ENCODE measurements at regions not wholly inside any gene's neighbourhood (a gene's known extent, or its start where the extent isn't known, plus 50 kb on each side); places are given as distances from the start of the nearest gene placed in this dataset.

DNA sequence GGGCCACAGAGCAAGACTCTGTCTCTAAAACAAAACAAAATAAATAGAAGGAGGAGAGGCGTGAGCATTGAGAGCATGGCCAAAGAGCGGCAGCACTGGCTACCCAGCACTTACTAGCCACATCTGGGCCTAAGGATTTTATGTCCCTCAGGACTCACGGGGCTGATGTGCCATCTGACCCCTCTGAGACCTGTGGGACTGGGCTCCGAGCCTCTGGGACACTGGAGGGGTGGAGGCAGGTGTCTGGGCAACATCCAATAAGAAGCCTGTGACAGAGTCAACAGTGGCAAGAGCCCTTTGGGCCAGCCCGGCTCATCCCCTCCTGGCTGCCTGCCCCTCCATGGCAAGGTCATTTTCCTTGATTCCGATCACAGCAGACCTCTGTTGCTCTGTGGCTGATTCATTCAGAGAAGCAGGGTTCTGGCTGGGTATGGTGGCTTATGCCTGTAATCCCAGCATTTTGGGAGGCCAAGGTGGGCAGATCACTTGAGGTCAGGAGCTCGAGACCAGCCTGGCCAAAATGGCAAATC is 60.7 kb downstream of the RRM2 start:
- Histone ChIP-seq H3K36me3 (ENCODE audit: low read depth) (no peaks in the 10 kb centered on the region), H3K9me3 (no peaks in the 10 kb centered on the region), H3K4me3 (no peak overlapping the region), H3K4me1 (ENCODE audit: low read depth) (no peaks in the 10 kb centered on the region)
- DNase-seq (no peak), ATAC-seq (no peak)
- intact Hi-C loops (cut with DNase I, micrococcal nuclease), result no loop called here
- TF ChIP-seq CTCF (IDR thresholded peaks at IDR 0.05), result no peak

DNA sequence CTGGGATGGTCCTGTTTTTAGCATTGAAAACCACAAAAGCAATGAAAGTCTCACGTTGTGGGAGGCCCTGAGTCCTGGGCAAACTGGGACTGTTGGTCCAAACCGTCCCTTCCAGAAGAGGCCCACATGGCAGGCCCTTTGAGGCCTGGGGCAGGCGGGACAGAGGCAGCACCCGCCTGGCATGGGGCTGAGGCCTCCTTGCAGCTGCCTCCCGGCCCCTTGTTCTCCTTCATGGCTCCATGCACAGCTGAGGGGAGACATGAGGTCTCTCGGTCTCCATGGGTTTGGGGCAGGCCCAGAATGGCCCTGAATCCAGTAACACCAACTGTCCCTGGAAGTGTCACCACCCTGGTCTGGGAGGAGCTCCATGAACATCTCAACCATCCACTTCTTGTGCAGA is 61.9 kb downstream of the RRM2 start:
- no peaks in the 10 kb centered on the region for H3K4me1 ChIP-seq (ENCODE audit: low read depth)
- H3K36me3 ChIP-seq (ENCODE audit: low read depth), result no peaks in the 10 kb centered on the region
- H3K4me3 ChIP-seq, result no peak overlapping the region
- H3K9me3 ChIP-seq, result no peaks in the 10 kb centered on the region
- no peak for DNase-seq
- no peak for TF ChIP-seq CTCF (IDR thresholded peaks at IDR 0.05)
- no peak for ATAC-seq
- intact Hi-C loops (cut with DNase I, micrococcal nuclease), result no loop called here

GRCh38 chr2:10185046-10185445 is 62.5 kb downstream of the RRM2 start:
- TF ChIP-seq CTCF (IDR thresholded peaks at IDR 0.05), result no peak
- ATAC-seq, result no peak
- no peaks in the 10 kb centered on the region for H3K36me3 ChIP-seq (ENCODE audit: low read depth)
- no peaks in the 10 kb centered on the region for H3K9me3 ChIP-seq
- intact Hi-C loops (cut with DNase I, micrococcal nuclease), result no loop called here
- no peak overlapping the region for H3K4me3 ChIP-seq
- no peaks in the 10 kb centered on the region for H3K4me1 ChIP-seq (ENCODE audit: low read depth)
- DNase-seq, result no peak

DNA sequence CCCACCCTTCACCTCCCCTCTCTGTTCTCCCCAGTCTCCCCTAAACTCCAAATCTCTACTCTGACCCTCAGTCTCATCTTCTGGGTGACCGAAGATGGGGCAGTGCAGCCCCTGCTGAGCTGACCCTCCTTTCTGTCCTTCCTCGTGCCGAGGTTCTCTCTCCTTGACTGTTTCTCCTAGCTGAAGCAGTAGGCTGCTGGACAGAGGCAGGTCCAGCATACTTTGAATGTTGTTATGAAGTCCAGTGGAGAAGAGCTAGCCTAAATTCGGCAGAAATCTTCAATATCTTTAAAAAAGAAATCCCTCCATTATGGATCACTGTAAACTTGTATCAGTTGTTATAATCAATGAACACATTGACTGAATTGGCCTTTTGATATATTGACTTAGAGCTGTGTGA is 63.2 kb downstream of the RRM2 start:
- ATAC-seq, result no peak
- TF ChIP-seq CTCF (IDR thresholded peaks at IDR 0.05), result no peak
- Histone ChIP-seq H3K4me1 (ENCODE audit: low read depth) (no peaks in the 10 kb centered on the region), H3K4me3 (no peak overlapping the region), H3K9me3 (no peaks in the 10 kb centered on the region), H3K36me3 (ENCODE audit: low read depth) (no peaks in the 10 kb centered on the region)
- no peak for DNase-seq
- intact Hi-C loops (cut with DNase I, micrococcal nuclease), result no loop called here

DNA sequence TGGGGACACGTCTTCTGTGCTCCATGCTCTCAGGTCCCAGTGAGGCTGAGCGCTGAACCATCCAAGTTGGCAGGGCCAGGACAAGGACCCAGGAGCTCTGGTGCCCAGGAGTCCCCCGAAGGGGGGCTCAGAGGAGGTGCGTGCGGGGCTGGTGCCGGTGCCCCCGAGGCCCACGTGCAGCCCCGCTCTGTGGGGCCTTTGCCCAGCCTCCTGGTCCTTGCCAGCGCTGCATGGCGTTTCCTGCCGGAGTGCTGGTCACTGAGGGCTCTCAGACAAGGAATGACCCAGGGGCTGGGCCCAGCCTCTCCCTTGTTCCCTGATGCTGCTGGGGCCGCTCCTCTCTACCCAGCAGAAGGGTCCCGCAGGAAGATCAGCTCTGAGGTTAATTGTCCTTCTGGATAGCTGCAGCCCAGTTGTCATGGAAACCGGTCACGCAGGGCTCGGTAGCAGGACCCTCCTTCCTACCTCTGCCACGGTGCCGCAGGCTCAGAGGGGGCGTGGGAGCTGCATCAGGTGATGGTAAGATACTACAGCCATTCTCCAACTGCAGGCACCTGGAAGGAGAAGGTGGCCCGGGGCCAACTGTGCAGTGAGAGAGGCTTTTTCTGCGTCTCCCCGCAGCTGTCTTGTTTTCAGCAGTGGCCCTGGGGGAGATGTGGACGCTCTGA is 64.5 kb downstream of the RRM2 start:
- ATAC-seq (no peak), DNase-seq (no peak)
- intact Hi-C loops (cut with DNase I, micrococcal nuclease), result no loop called here
- no peak for TF ChIP-seq CTCF (IDR thresholded peaks at IDR 0.05)
- H3K4me1 ChIP-seq (ENCODE audit: low read depth), result no peaks in the 10 kb centered on the region
- no peak overlapping the region for H3K4me3 ChIP-seq
- no peaks in the 10 kb centered on the region for H3K36me3 ChIP-seq (ENCODE audit: low read depth)
- no peaks in the 10 kb centered on the region for H3K9me3 ChIP-seq

GRCh38 chr2:10187661-10188060 is 65.1 kb downstream of the RRM2 start:
- Histone ChIP-seq H3K4me3 (no peak overlapping the region), H3K4me1 (ENCODE audit: low read depth) (no peaks in the 10 kb centered on the region), H3K36me3 (ENCODE audit: low read depth) (no peaks in the 10 kb centered on the region), H3K9me3 (no peaks in the 10 kb centered on the region)
- intact Hi-C loops (cut with DNase I, micrococcal nuclease), result no loop called here
- no peak for DNase-seq
- no peak for TF ChIP-seq CTCF (IDR thresholded peaks at IDR 0.05)
- no peak for ATAC-seq
